GM19397 (cell line): ENCODE measurements at regions not wholly inside any gene's neighbourhood (a gene's known extent, or its start where the extent isn't known, plus 50 kb on each side); places are given as distances from the start of the nearest gene placed in this dataset.

Source experiments
- ATAC-seq: cut with Tn5 transposase; IDR thresholded peaks from one replicate; pipeline ENCODE4 v1.9.1; 2021; ENCODE audit warnings: mild to moderate bottlenecking, moderate library complexity; ENCODE audit not compliant: unreplicated experiment

DNA sequence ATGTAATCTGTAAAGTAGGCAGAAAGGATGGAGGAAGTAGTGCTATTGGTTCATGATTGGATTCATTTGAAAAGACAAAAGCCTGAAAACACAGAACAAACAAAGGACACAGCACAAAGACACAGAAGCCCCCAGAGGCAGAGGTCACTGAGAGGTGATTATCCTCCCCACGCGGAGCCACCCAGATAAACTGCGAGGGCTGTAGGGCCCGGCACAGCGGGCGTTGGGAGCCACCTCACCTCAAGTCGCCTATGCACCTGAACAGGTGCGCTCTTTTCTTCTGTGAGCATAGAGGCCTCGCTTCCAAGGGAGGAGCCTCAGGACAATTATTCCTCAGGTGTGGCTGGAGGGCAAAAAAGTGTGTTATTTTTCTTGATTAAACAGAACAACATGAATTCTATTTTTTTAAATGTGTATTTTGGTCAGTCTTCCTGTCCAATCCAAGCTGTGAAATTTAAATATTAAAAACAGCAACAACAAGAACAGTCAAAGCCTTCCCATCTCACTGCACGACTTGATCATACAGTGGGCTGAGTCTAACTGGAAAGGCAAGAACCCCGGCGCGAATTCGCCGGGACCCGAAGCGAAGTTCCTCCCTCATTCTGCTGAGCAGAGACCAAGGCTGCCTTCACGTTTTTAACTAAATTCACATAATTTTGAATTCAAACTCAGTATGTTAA, 205.3 kb downstream of the THBS2 start:
- no peak for ATAC-seq

DNA sequence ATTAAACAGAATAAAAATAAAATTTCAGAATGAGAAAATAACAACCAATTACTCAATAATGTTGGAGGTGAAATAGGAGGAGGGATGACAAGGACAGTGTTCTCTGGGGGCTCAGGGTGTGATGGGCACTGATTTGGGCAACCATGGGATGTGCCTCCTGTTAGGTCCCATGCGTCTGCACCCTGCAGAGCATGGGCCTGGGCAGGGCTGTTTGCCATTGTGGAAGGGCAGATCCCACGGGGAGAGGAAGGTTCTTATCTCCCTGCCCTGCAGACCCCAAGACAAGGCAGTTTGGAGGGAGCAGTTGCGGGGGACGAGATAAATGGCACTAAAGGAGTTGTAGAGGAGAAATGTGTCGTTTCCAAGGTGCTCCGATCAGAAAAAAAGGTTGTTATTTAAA, 206.3 kb downstream of the THBS2 start:
- ATAC-seq: no peak

DNA sequence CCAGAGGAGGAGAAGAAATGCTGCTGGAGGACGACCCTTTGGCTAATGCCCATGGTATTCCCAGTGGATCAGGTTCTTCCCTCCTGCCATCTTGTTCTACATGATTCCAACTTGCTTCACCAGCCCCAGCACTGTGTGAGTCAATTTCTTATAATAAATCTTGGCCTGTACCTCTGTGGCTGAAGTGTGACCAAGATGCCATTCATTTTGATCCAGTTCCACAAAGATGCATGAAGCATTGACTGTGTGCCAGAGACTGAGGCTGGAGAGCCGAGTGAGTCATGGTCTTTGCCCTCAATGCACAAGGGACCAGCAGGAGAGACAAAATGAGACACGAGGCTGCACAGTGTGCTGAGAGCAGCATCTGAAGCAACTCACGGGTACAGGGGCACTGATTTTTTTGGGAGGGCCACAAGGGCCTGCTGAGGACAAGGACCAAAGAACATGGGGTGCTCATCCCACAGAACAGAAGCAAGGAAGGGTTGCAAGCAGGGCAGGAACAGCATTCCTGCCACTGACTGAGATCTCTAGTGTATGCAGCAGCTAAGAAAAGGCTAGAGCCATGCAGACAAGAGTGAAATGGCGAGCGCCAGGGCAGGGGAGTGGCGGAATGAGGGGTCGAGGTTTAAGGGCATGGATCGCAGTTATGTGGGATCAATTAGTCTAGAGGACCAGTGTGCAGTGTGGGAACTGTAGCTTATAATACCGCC, 207.0 kb downstream of the THBS2 start:
- no peak for ATAC-seq

DNA sequence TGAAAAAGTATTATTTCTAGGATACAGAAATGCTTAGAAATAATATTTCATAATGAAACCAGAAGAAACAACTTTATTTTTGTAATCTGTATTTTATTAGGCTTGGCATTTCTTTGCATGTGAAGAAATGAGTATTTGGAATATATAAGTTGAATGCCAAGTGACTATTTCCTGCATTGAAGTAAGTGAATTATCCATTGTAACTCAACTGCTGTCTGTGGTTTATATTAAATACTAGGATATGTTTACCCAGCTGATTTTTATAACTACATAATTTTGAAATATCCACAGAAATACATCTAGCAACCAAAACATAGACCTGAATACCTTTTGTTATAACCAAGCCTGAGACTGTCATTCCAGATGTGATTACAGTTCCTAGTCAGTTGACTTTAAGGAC, 207.6 kb downstream of the THBS2 start:
- ATAC-seq: no peak

DNA sequence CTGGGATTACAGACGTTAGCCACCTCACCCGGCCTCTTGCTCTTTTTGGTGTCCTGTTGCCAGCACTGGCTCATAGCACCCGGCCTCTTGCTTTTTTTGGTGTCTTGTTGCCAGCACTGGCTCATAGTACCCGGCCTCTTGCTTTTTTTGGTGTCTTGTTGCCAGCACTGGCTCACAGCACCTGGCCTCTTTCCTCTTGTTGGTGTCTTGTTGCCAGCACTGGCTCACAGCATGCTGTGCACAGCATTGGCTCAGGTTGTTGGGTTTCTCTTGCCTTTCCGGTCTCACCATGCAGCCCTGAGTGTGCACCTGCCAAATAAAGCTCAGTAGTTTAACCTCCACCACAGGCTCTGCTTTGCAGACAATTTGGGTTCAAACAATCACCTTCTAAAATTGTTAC, 208.2 kb downstream of the THBS2 start:
- ATAC-seq: no peak

DNA sequence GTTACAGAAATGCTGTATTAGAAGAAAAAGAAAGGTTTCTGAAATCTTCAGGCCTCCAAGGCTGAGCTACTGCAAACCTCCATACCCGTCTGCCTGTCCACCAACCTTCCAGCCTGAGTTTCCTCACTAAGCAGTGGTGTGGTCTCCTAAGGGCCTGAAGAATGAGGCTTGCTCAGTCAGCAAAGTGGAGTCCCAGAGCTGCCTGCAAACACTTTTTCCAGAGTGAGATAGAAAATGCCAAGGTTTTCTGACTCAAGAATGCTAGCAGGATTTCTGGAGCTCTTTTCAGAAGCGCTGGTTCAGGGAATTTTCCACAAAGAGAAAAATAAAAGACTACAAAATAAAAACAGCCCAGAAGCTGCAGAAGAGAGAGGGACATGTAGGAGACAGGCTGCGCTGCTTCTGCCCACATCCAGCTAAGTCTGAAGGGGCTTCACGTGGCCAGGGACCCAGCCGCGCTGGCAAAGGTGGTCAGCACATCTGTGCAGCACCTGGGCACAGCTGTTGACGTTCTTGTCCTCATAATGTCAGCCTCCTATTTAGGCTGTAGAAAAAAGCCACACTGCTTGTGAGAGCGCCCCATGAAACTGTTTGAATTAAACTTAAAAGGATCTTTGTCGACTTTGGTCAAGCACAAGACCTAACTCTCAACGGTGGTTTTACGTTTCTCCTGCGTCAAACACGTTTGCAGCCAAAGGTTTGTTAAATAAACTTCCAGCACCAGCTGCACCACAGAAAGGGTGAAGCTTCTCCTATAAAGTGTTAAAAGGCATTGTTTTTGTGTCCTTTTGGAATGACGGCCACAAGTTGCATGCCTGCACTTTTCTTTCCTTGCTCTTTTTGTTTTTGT, 209.0 kb downstream of the THBS2 start:
- ATAC-seq: no peak

DNA sequence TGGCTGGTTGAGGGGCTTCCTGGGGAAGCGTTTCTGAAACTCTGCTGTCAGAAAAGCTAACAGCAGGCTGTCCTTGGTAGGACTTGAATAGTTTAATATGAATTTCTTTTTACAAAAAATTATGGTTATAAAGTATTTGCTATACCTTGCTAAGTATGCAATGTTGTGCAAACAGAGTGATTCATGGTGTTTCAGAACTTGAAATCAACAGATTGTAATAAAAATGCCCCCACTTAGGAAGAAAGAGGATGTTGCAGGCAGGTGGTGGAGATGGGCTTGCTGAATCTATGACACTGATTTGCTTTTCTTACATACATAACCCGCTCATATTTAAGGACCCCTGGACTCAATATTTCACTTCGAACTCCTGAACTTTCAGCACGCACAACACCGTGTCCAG, 211.6 kb downstream of the THBS2 start:
- no peak for ATAC-seq

DNA sequence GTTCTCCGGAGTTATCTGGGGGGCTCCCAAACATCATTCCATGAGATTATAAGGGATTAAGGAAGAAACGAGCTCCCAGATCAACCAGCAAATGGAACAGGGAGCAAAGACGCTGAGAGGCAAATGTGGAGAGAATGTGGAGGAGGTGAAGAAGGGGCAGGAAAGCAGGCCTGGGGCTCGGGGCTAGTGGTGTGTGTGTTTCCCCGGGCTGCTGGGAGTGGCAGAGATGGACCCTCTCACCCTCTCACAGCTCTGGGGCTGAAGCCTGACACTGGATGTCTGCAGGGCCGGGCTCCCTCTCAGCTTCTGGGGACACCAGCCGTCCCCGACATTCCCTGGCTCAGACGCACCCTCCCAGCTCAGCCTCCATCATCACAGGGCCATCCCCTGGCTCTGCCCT, 212.6 kb downstream of the THBS2 start:
- no peak for ATAC-seq

DNA sequence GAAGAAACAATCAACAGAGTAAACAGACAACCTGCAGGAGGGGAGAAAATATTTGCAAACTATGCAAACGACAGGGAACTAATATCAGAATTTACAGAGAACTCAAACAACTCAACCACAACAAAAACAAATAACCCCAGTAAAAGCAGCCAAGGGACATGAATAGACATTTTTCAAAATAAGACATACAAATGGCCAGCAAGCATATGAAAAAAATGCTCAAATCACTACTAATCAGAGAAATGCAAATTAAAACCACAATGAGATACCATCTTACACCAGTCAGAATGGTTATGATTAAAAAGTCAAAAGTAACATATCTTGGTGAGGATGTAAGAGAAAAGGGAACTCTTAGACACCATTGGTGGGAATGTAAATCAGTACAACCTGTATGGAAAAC, 215.0 kb downstream of the THBS2 start:
- ATAC-seq: no peak

DNA sequence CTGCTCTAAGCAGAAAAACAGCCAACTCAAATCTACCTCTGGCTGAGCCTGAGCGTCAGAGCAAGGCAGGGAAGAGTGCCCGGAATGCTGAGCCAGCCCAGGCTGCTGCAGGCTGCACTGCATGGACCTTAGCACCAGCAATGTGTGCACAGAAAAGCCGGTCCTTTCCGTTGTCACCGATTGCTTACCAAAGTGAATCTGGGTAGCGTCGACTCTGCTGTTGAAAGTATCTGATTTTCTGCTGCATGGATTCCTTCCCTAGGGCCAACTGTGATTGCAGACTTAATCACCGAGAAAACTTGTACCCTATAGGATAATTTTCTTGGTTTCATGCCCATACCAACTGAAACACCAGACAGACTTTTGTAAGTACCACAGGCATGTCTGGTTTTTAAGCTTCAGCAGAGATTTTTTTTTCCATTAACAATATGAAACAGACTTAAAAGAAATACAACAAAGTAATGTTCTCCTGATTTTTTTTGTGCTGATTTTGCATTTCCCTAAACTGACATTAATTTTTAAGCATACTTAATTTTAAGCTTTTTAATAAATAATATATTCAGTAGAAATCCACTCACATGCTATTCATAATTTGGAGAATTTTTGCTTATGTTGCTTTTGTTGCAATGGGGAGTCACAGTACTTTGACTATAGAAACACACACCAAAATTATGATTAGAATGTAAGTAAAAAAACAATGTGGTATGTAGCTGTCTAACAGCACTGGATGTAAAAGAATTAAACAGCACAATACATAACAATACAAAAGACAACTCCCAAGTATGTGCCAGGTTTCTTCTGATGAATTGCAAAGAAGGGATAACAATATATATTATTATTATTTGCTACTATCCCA, 218.0 kb downstream of the THBS2 start:
- no peak for ATAC-seq

DNA sequence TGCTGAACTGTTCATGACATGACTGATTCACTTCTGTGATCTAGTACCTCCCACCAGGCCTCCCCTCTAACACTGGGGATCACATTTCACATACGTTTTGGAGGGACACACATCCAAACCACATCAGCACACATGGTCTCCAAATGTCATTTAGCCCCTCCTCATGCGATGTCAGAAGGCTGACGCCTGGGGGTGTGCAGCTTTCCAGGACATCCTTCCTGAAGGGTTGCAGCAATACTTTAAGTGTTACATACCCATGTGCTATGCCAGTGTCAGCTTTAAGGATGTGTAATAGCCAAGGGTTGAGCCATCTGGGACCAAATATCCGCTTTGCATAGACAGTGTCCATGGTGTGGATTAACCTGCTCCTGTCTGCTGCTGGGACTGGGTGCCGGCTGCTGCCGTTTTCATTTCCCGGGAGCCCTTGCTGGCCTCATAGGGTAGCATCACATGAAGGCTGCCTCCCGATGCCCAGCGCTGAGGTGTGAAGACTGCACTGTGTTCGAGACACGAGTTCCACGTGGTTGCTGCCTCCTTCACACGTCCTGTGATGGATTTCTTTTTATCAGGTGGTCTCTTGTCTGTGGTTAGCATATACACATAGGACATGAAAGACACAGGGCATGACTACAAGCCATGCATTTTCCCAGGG, 219.0 kb downstream of the THBS2 start:
- no peak for ATAC-seq

DNA sequence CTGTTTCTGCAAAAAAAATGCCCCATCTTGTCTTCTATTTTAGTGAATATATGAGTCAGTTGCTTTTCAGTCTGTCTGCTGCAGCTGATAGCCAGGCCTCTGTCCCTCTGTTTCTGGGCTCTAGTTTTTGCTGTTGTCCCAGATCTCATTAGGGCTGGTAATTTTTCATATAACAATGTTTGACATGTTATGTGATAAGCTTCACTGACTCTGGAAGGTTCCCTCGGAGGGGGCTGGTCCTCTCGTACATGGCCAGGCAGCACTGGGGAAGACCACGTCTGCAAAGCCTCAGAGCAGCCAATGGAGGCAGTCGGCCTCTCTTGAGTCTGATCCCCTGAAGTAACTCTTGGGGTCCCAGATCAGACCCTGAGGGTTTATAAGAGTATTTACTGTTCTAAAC, 223.8 kb downstream of the THBS2 start:
- no peak for ATAC-seq

DNA sequence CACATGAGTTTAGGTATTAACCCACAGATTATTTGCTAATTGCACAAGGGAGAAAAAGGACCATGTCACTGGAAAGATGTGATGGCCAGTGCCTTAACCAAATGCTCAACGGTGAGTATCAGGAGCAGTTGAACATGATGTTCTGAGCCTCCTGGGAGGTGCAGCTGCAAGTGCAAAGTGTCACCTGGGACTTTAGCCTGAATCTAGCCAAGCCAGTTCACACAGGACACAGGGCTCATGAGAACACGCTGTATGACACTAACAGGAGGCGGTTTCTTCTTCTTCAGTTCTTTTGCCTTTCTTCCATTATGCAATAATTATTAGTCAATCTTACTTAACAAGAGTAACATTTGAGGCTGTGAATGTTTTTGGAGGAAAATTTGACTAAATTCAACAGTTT, 225.3 kb downstream of the THBS2 start:
- no peak for ATAC-seq

DNA sequence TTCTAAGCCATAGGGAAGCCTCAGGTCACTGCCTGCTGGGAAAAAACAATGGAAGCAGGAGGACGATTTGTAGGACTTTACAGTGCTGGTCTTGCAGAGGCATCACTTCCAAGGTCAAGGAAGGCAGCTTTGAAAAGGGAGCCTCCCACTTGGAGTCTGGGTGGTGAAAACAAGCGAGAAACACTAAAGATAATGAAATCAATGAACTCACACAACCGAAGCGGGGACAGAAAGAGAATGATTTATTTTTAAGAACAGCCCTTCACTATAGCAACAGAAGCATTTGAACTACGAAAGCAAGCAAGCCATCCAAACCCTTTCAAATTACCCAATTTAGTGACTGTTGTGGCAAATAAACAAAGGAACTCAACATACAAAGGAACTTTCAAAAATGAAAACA, 227.5 kb downstream of the THBS2 start:
- no peak for ATAC-seq

DNA sequence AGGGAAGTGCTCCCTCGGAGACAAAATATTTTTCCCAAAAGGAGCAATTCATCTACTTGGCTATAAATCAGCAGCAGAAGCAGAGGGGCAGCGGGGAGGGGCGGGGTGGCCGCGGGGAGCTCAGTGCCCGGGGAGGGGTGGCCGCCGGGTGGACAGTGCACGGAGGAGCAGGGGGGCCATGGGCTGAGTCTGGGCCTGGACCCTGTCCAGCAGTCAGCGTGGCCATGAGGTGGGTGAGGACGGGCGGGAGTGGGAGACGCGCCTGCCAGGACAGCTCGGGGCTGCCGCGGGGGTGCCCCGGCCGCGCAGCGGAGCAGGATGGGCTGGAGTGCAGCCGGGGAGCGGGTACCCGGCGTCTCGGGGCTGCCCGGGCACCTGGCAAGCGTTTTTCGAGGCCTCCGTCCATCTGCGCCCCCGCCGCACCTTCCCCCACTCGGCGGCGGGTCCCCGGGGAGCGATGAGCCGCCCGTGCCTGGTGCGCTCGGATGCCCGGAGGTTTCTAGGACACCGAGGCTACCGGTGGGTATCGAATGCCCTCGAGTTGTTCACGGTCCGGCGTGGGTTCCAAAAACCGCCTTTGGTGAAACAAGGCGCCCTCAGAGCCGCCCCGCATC, 229.5 kb downstream of the THBS2 start:
- no peak for ATAC-seq

DNA sequence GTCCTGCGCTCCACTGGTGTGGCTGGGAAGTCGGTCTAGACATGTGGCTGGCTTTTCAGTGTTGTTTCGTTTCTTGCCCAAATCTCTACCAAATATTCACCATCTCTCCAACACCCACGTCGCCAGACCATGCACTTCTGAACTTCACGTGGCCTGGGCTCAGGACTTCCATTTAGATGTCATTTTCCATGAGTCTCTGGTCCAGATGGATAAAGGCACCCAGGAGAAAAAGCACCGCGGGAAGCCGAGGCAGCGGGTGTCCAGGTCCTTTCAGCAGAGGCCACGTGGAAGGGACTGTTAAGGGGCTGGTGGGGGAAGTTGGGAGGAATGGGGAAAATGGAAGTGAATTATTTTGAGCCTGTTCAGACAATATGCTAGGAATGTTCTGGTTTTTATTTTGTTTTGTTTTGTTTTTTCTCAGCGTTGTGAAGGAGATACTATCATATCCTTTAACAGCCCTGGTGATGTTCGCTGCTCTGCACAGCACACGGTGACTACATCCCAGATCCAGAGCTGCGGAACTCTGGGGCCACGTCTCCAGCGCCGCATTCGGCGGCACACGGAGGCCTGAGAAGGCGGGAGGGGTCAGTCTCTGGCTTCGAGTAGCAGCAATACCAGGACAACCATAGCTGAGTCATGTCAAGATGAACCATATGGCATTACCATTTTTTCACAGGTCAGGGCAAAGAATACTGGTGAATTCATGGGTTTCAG, 230.3 kb downstream of the THBS2 start:
- ATAC-seq: no peak

DNA sequence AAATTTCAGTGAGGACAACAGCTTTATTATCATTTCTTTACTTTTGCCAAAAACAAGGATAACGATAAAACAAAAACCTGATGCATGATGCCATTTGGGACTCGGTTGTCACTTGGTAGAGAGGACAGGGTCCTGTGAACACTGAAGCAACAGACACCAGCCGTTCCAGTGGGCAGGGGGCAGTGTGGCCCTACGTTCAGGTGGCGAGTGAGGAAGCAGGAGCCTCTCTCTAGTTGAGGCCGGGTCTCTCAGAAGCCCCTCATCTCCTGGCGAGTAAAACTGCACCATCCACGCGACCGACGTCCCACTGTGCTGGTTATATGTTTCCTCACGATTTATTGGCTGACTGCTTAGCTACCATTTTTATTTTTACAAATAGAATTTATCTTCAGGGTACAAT, 231.6 kb downstream of the THBS2 start:
- no peak for ATAC-seq

DNA sequence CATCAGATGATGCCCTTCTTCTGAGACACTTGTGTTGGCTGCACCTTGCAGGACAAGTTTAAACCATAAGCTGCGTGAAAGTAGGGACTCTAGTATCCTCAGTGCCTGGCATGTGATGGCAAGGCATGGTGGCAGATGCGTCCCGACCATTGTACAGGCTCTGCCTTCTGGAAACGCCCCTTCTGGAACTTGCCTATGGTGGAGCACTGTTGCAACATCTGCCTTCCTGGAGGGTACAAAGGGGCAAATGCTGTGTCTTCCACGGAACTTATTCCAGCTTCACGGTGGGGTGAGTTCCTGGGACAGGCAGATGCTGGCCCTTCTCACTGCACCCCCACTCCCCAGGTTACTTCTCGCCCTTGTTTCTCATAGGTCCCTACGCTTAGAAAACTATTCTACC, 232.8 kb downstream of the THBS2 start:
- ATAC-seq: no peak

DNA sequence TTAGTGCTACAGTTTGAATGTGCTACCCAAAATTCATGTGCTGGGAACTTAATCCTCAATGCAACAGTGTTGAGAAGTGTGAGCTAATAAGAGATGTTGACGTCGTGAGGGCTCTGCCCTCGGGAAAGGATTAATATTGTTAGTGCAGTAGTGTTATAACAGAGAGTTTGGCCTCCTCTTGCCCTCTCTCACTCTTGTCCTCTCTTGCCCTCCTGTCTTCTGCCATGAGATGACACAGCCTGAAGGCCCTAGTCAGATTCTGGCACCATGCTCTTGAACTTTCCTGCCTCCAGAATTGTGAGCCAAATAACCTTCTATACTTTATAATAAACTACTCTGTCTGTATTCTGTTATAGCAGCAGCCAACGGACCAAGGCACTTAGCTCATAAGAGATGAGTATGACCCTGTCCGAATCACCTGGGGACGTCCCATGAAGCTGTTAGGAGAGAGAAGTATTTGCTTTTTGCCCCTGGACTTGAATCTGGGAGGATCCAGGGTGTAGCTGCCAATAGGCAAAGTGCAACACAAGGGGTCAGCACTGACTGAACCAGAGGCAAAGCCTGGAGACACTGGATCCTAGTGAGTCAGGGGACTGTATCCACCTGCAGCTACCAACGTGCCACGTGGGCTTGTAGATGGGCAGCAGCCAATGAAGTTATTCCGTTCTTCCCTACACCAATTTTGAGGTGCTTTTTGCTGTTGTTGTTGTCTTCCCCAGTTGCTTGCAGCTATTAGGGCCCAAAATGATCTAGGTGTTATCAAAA, 233.7 kb downstream of the THBS2 start:
- no peak for ATAC-seq
